ENCODE measurements at regions not wholly inside any gene's neighbourhood (a gene's known extent, or its start where the extent isn't known, plus 50 kb on each side); places are given as distances from the start of the nearest gene placed in this dataset.

GRCh38 chr15:66945286-66945685 is 120.1 kb upstream of the SMAD3 start:
- TF ChIP-seq CEBPB (IDR thresholded peaks at IDR 0.05) (no peak), YY1 (IDR thresholded peaks at IDR 0.05; ENCODE audit: low read depth) (no peak)
